Activated CD4-positive, alpha-beta T cell treated with anti-CD3 and anti-CD28 coated beads, Interleukin-2, amount 10 ng/mL, durations not matched to agents 24 days and 14 days (primary cell): ENCODE measurements at regions not wholly inside any gene's neighbourhood (a gene's known extent, or its start where the extent isn't known, plus 50 kb on each side); places are given as distances from the start of the nearest gene placed in this dataset.
A peak's percentile ranks its signal among the peaks of the same experiment; 100 is the strongest.
"Not testable (repeated sequence)": the region's sequence is repeated elsewhere in the genome, so short reads cannot be mapped to it uniquely, and the experiment has no call there.

ENCODE experiments used
- DNase-seq: peaks from one replicate; pipeline ENCODE4 v3.0.0; 2022
- H3K27ac Mint-ChIP-seq: one replicate; pipeline ENCODE4 v1.8.0; 2022; ENCODE audit warnings: mild to moderate bottlenecking, mixed read lengths
- H3K27me3 Mint-ChIP-seq: one replicate; pipeline ENCODE4 v1.8.0; 2022; ENCODE audit warnings: mixed read lengths
- H3K36me3 Mint-ChIP-seq: one replicate; pipeline ENCODE4 v1.8.0; 2022; ENCODE audit warnings: low read depth, mild to moderate bottlenecking, mixed read lengths
- H3K4me1 Mint-ChIP-seq: one replicate; pipeline ENCODE4 v1.8.0; 2021; ENCODE audit warnings: mixed read lengths
- H3K4me3 Mint-ChIP-seq: one replicate; pipeline ENCODE4 v1.8.0; 2022; ENCODE audit warnings: mild to moderate bottlenecking, moderate library complexity, mixed read lengths
- H3K9me3 Mint-ChIP-seq: one replicate; pipeline ENCODE4 v1.8.0; 2021; ENCODE audit warnings: mixed read lengths
- intact Hi-C: fragments of 100-400 bp; cut with micrococcal nuclease; formaldehyde crosslinking; loops from one replicate; pipeline ENCODE4 v1.15.1; 2023

DNA sequence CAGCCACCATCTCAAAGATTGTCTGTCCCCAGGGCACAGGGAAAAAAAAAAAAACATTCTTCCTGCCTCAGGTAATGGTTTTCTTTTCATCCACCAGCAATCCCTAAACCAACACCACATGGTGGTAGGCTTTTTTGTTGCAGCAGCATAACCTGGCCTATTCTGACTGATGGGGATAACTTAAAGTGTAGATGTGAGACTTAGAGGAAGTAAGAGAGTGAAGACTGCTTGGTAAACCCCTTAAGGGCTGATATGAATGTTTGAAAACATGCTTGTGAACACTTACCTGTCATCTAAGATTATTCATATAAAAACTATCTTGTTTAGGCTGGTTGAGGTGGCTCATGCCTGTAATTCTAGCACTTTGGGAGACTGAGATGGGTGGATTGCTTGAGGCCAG is 130.2 kb upstream of the RAP1B start:
- intact Hi-C loops: loop anchor here (5.0 to 10.0 kb wide), 4 partner anchors 57 to 216 kb away; partner anchors contain the start of gene NUP107
- Mint-ChIP-seq H3K27ac (peak overlapping the region; percentile 92), H3K36me3 (peaks cover 16% of the 10 kb centered on the region), H3K27me3 (no peaks in the 10 kb centered on the region), H3K4me1 (peaks cover 41% of the 10 kb centered on the region), H3K9me3 (peaks cover 10% of the 10 kb centered on the region), H3K4me3 (peak overlapping the region; percentile 15)
- DNase-seq: no peak

DNA sequence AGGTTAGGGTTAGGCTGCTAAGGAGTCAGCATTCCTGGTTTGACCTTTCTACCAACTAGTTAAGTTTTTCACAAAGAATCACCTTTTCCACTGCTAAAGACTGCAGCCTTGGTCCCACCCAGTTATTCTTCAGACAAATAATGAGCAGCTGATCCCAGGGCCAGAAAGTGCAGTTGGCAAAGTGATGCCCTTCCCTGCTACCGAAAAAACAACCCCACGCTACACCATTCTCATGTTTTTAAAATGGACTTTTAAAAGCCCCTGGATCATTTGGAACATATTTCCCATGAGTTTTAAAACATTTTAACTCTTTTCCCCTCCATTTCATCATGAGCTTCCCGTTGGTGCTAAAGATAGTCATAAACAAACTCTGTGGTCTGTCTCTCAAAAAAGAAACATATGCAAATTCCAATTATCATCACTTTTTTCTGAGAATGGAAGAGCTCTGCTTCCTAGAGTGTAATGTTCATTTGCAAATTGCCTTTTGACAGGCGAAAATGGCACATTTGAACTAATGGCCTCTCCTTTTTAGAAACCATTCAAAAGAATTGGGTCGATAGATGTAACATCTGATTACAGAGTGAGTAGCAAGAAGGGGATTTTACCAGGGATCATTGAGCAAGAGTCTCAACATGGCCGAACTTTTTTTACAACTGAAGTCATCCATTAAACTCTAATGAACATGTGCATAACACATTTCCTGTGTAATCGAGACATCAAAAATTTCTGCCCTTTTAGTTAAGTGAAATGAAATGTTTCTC is 129.3 kb upstream of the RAP1B start:
- peak overlapping the region; percentile 92 for H3K27ac Mint-ChIP-seq
- intact Hi-C loops: loop anchor here (1.0 to 10.0 kb wide), 8 partner anchors 16 to 217 kb away; partner anchors contain the start of gene NUP107
- peaks cover 16% of the 10 kb centered on the region for H3K36me3 Mint-ChIP-seq
- H3K27me3 Mint-ChIP-seq: no peaks in the 10 kb centered on the region
- H3K4me1 Mint-ChIP-seq: peaks cover 43% of the 10 kb centered on the region
- peaks cover 14% of the 10 kb centered on the region for H3K9me3 Mint-ChIP-seq
- DNase-seq: peak; percentile 71
- H3K4me3 Mint-ChIP-seq: peak overlapping the region; percentile 64

DNA sequence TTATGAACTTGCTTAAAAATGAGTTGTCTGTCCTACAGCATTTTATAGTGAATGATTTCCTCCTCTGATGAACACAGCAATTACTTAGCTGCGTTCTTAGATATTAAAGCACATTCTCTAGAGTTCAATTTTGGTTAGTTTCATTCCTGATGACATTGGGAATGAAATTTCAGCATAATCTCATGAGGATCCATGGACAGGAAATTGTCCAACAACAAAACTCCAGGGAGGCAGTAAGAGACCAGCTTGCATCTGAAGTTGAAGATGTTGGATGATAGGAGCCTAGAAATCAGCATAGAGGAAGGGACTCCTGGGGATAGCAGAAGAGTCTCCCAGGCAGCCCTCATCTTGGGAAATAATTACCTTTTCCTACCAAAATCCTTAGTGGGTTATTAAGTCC is 128.7 kb upstream of the RAP1B start:
- Mint-ChIP-seq H3K27ac (peak overlapping the region; percentile 92), H3K27me3 (no peaks in the 10 kb centered on the region), H3K4me1 (peaks cover 39% of the 10 kb centered on the region), H3K9me3 (peaks cover 13% of the 10 kb centered on the region), H3K36me3 (peaks cover 16% of the 10 kb centered on the region), H3K4me3 (peak overlapping the region; percentile 46)
- intact Hi-C loops: loop anchor here (1.0 to 10.0 kb wide), 5 partner anchors 55 to 217 kb away; partner anchors contain the start of genes NUP107 and RAP1B
- no peak for DNase-seq

DNA sequence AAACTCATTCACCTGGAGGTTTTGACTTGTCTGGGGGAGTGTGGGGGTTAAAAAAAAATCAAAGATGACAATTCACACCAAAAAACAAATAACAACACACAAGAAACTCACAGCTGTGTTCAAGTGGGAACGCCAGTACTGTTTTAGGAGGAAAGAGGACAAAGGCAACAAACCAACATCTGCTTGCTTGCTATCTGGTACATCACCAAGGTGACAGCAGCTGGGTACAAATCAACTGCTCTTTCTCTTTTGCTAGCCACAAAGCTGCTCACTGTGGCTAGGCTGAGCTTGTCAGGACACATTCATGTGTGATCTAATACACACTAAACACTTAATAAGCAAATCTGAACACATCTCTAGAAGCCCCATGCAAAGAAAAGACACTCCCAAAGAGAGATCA is 128.0 kb upstream of the RAP1B start:
- DNase-seq: peak; percentile 84
- peaks cover 11% of the 10 kb centered on the region for H3K36me3 Mint-ChIP-seq
- H3K27me3 Mint-ChIP-seq: no peaks in the 10 kb centered on the region
- peaks cover 7% of the 10 kb centered on the region for H3K9me3 Mint-ChIP-seq
- H3K27ac Mint-ChIP-seq: peak overlapping the region; percentile 92
- H3K4me1 Mint-ChIP-seq: peaks cover 34% of the 10 kb centered on the region
- H3K4me3 Mint-ChIP-seq: peak overlapping the region; percentile 46
- intact Hi-C loops: loop anchor here (1.0 to 10.0 kb wide), 5 partner anchors 55 to 218 kb away; partner anchors contain the start of genes NUP107 and RAP1B

DNA sequence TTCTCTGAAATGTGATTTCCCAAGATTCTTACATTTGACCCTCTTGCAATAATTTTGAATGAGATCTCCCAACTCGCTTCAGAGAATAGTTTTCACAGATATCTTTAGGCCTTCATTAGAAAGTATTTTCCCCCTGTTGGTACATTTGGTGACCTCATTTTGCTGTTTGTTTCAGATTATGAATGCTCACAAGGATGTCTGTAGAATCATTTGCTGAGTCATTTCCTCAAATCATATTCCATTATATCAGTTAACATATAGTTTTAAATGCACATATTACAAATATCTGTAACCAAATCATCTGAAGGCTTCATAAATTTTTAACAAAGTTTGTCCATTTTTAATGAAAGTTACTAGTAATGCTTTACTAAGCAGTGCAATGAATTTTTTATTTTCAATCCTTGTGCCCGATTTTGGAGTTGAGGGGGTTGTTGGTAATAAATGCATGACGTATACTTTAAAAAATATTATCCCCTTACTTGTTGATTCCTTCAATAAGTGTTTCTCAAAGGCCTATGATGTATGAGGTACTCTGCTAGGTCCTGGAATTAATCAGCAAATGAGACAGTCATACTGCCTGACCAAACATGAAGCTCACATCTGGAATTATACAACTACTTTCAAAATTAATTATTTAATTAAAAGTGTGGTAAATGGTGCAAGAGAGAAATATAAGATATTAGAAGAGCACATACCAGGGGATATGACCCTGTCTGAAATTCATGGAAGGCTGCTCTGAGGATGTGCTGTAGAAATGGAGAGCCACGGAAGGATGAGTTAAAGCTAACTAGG is 126.9 kb upstream of the RAP1B start:
- no peak overlapping the region for H3K4me3 Mint-ChIP-seq
- DNase-seq: no peak
- H3K9me3 Mint-ChIP-seq: peaks cover 4% of the 10 kb centered on the region
- H3K36me3 Mint-ChIP-seq: peaks cover 11% of the 10 kb centered on the region
- intact Hi-C loops: loop anchor here (5.0 to 10.0 kb wide), 4 partner anchors 54 to 219 kb away; partner anchors contain the start of gene NUP107
- H3K4me1 Mint-ChIP-seq: peaks cover 36% of the 10 kb centered on the region
- no peaks in the 10 kb centered on the region for H3K27me3 Mint-ChIP-seq
- peak overlapping the region; percentile 71 for H3K27ac Mint-ChIP-seq

DNA sequence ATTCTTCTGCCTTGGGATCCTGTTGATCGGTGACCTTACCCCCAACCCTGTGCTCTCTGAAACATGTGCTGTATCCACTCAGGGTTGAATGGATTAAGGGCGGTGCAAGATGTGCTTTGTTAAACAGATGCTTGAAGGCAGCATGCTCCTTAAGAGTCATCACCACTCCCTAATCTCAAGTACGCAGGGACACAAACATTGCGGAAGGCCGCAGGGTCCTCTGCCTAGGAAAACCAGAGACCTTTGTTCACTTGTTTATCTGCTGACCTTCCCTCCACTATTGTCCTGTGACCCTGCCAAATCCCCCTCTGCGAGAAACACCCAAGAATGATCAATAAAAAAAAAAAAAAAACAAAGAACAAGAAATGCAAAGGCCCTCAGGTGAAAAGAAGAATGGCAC is 126.1 kb upstream of the RAP1B start:
- H3K36me3 Mint-ChIP-seq, H3K4me3 Mint-ChIP-seq, DNase-seq, H3K9me3 Mint-ChIP-seq, H3K27ac Mint-ChIP-seq, H3K27me3 Mint-ChIP-seq: not testable (repeated sequence)
- intact Hi-C loops: loop anchor here (5.0 to 10.0 kb wide), 4 partner anchors 53 to 220 kb away; partner anchors contain the start of gene NUP107
- H3K4me1 Mint-ChIP-seq: peaks cover 37% of the 10 kb centered on the region

DNA sequence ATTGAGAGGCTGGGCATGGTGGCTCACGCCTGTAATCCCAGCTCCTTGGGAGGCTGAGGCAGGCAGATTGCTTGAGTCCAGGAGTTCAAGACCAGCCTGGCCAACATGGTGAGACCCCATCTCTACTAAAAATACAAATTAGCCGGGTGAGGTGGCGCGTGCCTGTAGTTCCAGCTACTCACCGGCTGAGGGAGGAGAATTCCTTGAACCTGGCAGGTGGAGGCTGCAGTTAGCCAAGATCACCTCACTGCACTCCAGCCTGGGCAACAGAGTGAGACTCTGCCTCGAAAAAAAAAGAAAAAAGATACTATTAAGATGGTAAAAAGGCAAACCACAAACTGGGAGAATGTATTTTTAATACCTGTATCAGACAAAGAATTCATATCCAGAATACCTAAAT is 124.2 kb upstream of the RAP1B start:
- intact Hi-C loops: loop anchor here (10.0 kb wide), 1 partner anchor 222 kb away; no protein-coding TSS in a partner anchor
- not testable (repeated sequence) for H3K27me3 Mint-ChIP-seq, DNase-seq, H3K27ac Mint-ChIP-seq, H3K36me3 Mint-ChIP-seq, H3K4me3 Mint-ChIP-seq
- Mint-ChIP-seq H3K4me1 (peaks cover 34% of the 10 kb centered on the region), H3K9me3 (peaks cover 15% of the 10 kb centered on the region)

DNA sequence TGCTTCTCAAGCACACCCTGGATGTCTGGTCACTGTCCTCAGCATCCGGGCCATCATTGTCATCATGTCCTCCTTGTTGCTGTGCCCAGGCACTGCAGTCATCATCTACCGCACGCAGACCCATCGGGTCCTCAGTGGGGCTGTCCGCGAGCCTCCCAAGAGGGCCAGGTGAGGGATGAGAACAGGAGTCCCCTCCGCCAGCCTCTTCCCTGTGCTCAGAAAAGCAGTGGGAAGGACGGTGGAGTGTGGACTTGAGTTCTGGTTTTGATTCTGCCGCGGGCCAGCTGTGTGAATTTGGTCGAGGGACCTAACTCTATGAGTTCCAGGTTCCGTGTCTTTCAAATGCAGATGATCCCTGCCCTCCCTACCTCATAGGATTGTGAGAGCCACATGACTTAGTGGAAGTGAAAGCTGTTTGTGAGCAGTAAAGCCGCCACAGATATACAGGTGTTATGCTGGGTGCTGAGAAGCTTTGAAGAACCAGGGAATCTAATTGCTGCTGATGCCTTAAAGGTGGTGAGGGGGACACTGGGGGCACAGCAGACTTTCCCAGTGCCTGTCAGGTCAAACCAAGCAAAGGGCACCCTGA is 122.9 kb upstream of the RAP1B start:
- intact Hi-C loops: loop anchor here (10.0 kb wide), 1 partner anchor 223 kb away; no protein-coding TSS in a partner anchor
- H3K27me3 Mint-ChIP-seq: no peaks in the 10 kb centered on the region
- peaks cover 3% of the 10 kb centered on the region for H3K36me3 Mint-ChIP-seq
- H3K9me3 Mint-ChIP-seq: peaks cover 21% of the 10 kb centered on the region
- no peak for DNase-seq
- peak overlapping the region; percentile 12 for H3K4me3 Mint-ChIP-seq
- peaks cover 26% of the 10 kb centered on the region for H3K4me1 Mint-ChIP-seq
- H3K27ac Mint-ChIP-seq: no peak overlapping the region

DNA sequence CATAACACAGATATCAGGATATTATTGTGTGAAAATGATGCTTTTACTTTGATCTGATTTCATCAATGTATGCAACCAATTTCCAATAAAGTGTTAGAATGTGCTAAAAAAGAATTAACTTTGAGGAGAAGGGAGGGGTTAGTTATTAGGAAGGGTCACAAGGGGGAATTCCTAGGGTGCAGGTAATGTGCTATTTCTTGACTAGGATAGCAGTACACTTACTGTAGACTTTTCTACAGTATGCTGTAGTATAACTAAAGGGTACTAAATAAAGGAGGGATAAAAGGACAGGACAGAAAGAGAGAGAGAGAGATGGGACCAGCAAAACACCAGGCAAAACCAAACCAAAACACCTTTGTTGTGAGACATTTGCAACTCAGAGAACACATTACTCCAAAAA is 121.4 kb upstream of the RAP1B start:
- peaks cover 21% of the 10 kb centered on the region for H3K9me3 Mint-ChIP-seq
- no peak for DNase-seq
- H3K27ac Mint-ChIP-seq: no peak overlapping the region
- H3K27me3 Mint-ChIP-seq: no peaks in the 10 kb centered on the region
- peaks cover 19% of the 10 kb centered on the region for H3K4me1 Mint-ChIP-seq
- H3K4me3 Mint-ChIP-seq: no peak overlapping the region
- intact Hi-C loops: loop anchor here (10.0 kb wide), 1 partner anchor 224 kb away; no protein-coding TSS in a partner anchor
- H3K36me3 Mint-ChIP-seq: peaks cover 3% of the 10 kb centered on the region

DNA sequence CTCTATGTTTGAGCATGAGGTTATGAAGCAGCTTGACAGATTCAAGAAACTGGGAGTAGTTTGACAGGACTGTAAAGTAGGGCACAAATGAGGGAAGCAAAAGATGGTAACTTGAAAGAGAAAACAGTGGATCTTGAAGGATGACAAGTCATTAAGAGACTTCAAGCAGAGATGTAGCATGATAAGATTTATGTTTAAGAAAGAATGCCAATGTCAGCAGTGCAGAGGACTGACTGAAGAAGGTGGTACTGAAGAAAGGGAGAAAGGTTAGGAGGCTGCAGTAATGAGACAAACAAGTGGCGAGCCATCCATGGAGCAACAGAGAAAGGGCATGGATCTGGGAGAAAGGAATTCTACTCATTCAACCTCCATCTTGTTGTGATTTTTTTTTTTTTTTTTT is 120.2 kb upstream of the RAP1B start:
- Mint-ChIP-seq H3K36me3 (peaks cover 3% of the 10 kb centered on the region), H3K4me1 (peaks cover 19% of the 10 kb centered on the region), H3K4me3 (no peak overlapping the region), H3K27me3 (no peaks in the 10 kb centered on the region), H3K9me3 (peaks cover 21% of the 10 kb centered on the region), H3K27ac (peak overlapping the region; percentile 49)
- DNase-seq: no peak
- intact Hi-C loops: loop anchor here (10.0 kb wide), 2 partner anchors 154 to 314 kb away; partner anchors contain the start of gene MDM2

DNA sequence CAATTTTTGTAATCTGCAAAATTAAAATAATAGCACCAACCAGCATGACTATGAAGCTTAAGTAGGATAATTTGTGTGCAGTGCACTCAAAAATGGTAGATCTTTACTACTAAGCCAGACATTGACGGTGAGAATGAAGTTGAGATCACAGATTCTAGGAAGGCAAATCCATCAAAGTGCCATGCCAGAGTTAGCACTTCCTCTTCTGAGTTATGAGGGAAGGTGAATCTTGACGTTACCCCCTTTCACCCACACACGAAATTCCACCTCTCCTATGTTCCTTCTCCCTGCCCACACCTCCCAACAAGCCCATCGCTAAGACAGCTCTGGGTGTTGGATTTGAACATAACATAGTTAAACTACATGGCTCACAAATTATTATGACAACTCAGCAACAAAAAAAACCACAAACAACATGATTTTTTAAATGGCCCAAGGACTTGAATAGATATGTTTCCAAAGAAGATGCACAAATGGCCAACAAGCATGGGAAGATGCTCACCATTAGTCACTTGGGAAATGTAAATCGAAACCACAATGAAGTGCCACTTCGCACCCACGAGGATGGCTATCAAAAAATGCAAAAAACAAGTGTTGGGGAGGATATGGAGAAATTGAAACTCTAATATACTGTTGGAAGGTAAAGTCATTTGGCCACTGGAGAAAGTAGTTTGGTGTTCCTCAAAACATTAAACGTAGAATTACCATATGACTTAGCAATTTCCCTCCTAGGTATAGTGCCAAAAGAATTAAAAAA is 119.3 kb upstream of the RAP1B start:
- no peak for DNase-seq

DNA sequence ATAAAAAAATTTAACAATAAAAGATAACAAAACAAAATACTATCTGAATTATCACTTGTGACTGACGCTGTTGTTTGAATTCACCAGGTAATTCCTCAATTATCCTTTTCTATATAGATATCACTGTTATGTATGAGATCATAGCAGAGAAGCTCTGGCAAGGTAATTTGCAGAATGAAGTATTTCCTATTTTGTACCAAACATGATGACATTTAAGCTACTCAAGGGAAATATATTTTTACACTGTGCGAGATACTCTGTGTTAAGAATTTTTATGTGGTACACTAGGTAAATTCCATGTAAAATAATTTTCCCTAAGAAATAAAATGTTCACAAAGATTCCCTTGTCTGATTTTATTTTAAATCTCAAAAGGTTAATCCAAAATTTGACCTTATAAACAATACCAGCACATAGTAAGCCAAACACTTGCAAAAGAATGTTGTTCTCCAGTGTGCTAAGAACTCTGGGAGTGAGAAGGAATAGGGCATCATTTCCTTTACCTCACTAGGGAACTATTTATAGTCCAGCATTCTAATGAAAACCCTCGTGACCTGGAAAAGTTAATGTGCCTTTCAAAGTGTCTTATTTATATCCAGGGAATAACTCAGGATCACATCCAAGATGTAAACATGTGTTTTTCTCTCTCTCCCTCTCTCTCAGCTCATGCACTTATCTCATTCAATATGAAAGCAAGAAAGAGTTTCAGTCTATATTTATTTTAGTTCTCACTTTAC is 115.2 kb upstream of the RAP1B start:
- no peak for DNase-seq
- peaks cover 41% of the 10 kb centered on the region for H3K4me1 Mint-ChIP-seq
- H3K27me3 Mint-ChIP-seq: no peaks in the 10 kb centered on the region
- intact Hi-C loops: loop anchor here (2.0 to 10.0 kb wide), 4 partner anchors 43 to 309 kb away; partner anchors contain the start of gene MDM2
- peaks cover 21% of the 10 kb centered on the region for H3K9me3 Mint-ChIP-seq
- no peak overlapping the region for H3K27ac Mint-ChIP-seq
- peaks cover 1% of the 10 kb centered on the region for H3K36me3 Mint-ChIP-seq
- no peak overlapping the region for H3K4me3 Mint-ChIP-seq

More for the DNA sequence above, 119.3 kb upstream of the RAP1B start:
- intact Hi-C loops: loop anchor here (10.0 kb wide), 2 partner anchors 153 to 313 kb away; partner anchors contain the start of gene MDM2
- Mint-ChIP-seq H3K4me1 (peaks cover 23% of the 10 kb centered on the region), H3K36me3 (peaks cover 3% of the 10 kb centered on the region), H3K4me3 (no peak overlapping the region), H3K27me3 (no peaks in the 10 kb centered on the region), H3K27ac (peak overlapping the region; percentile 75), H3K9me3 (peaks cover 17% of the 10 kb centered on the region)
